SK-N-SH (cell line): ENCODE measurements at regions not wholly inside any gene's neighbourhood (a gene's known extent, or its start where the extent isn't known, plus 50 kb on each side); places are given as distances from the start of the nearest gene placed in this dataset.

Experiments used
- CTCF ChIA-PET: fragments of 300-600, 350-600 bp; formaldehyde crosslinking; extraction: SDS; loops from one replicate; lab custom pipeline; 2021; lab: Yijun Ruan, JAX
- POLR2A ChIA-PET: fragments of 350-600 bp; sonication (Branson Sonifier 250); formaldehyde crosslinking; extraction: SDS; loops from one replicate; lab custom pipeline; 2020; ENCODE audit warnings: antibody characterized with exemption, inconsistent platforms; lab: Yijun Ruan, JAX
- DNase-seq: peaks from one replicate; pipeline ENCODE4 v3.0.0; 2012
- H2AFZ ChIP-seq: fragments of 200-600 bp; sonication (generic); 2 replicates; pipeline ENCODE4 v1.8.1; 2016; ENCODE audit warnings: antibody characterized with exemption, mild to moderate bottlenecking, low read depth
- H3F3A ChIP-seq: fragments of 200-600 bp; sonication (generic); replicated peaks from 2 replicates; pipeline ENCODE3; 2016; ENCODE audit warnings: antibody characterized with exemption, mild to moderate bottlenecking; ENCODE audit not compliant: insufficient read depth
- H3K27ac ChIP-seq, 2 experiments: fragments of 200-500 bp in 1 of 2; fragments of 200-600 bp in 1 of 2; sonication (Bioruptor generic) in 1 of 2; sonication (generic), shearing (Covaris generic) in 1 of 2; 2 replicates each; pipeline versions ENCODE4 v1.5.1 to v1.6.1; 2014 to 2016; ENCODE audit warnings: low read depth in 2 of 2, inconsistent platforms in 1 of 2, low read length in 1 of 2, mild to moderate bottlenecking in 1 of 2, mixed read lengths in 1 of 2
- H3K27me3 ChIP-seq: fragments of 200-600 bp; sonication (generic), shearing (Covaris generic); 2 replicates; pipeline ENCODE4 v1.6.1; 2016; ENCODE audit warnings: mixed run types; ENCODE audit not compliant: insufficient read depth
- H3K36me3 ChIP-seq, 2 experiments: fragments of 200-500 bp in 1 of 2; fragments of 200-600 bp in 1 of 2; sonication (Bioruptor generic) in 1 of 2; sonication (generic) in 1 of 2; replicated peaks in 1 of 2; 2 replicates each; pipeline versions ENCODE3 to v1.5.1; 2014 to 2016; ENCODE audit warnings: low read length in 1 of 2, mild to moderate bottlenecking in 1 of 2; ENCODE audit not compliant: insufficient read depth in 2 of 2, control insufficient read depth in 1 of 2
- H3K4me1 ChIP-seq, 2 experiments: fragments of 200-500 bp in 1 of 2; fragments of 200-600 bp in 1 of 2; sonication (Bioruptor generic) in 1 of 2; sonication (generic), shearing (Covaris generic) in 1 of 2; 2 replicates each; pipeline versions ENCODE4 v1.5.1 to v1.6.1; 2014 to 2016; ENCODE audit warnings: low read depth in 1 of 2, low read length in 1 of 2, mixed run types in 1 of 2; ENCODE audit not compliant: insufficient read depth in 2 of 2, control insufficient read depth in 1 of 2
- H3K4me2 ChIP-seq: fragments of 200-600 bp; sonication (generic), shearing (Covaris generic); 2 replicates; pipeline ENCODE4 v1.6.1; 2017; ENCODE audit warnings: mixed run types
- H3K4me3 ChIP-seq, 2 experiments: fragments of 200-500 bp in 1 of 2; fragments of 200-600 bp in 1 of 2; sonication (Bioruptor generic) in 1 of 2; sonication (generic), shearing (Covaris generic) in 1 of 2; 2 replicates each; pipeline versions ENCODE4 v1.5.1 to v1.8.1; 2014 to 2016; ENCODE audit warnings: low read depth in 2 of 2, inconsistent platforms in 1 of 2, low read length in 1 of 2, mild to moderate bottlenecking in 1 of 2, mixed read lengths in 1 of 2, moderate library complexity in 1 of 2
- H3K79me2 ChIP-seq: fragments of 200-600 bp; sonication (generic); 2 replicates; pipeline ENCODE4 v1.8.1; 2017; ENCODE audit warnings: mild to moderate bottlenecking; ENCODE audit not compliant: insufficient read depth
- H3K9ac ChIP-seq: fragments of 200-600 bp; sonication (generic); 2 replicates; pipeline ENCODE4 v1.6.1; 2017; ENCODE audit warnings: mixed run types
- H3K9me2 ChIP-seq: fragments of 200-600 bp; sonication (generic); 2 replicates; pipeline ENCODE4 v1.6.1; 2017; ENCODE audit warnings: mixed run types
- H3K9me3 ChIP-seq: fragments of 200-600 bp; sonication (generic); 2 replicates; pipeline ENCODE4 v1.6.1; 2017; ENCODE audit warnings: mixed run types, mild to moderate bottlenecking, moderate library complexity
- H4K20me1 ChIP-seq: fragments of 200-600 bp; sonication (generic); 2 replicates; pipeline ENCODE4 v1.6.1; 2017; ENCODE audit warnings: mild to moderate bottlenecking, mixed run types; ENCODE audit not compliant: insufficient read depth
- CTCF ChIP-seq: fragments of 200-600 bp; sonication (generic); IDR thresholded peaks from 2 replicates; pipeline ENCODE4 v1.6.1; 2017; ENCODE audit warnings: antibody characterized with exemption, mild to moderate bottlenecking, moderate library complexity
- ELF1 ChIP-seq: IDR thresholded peaks from 2 replicates; pipeline ENCODE4 v1.4.0; 2012
- EP300 ChIP-seq, 2 experiments: IDR thresholded peaks; 2 replicates each; pipeline versions ENCODE4 v1.4.0 to v1.6.1; 2012; ENCODE audit warnings: borderline replicate concordance in 1 of 2, low read depth in 1 of 2, low read length in 1 of 2
- FOSL2 ChIP-seq: IDR thresholded peaks from 2 replicates; pipeline ENCODE4 v1.4.0; 2012; ENCODE audit warnings: low read depth, mild to moderate bottlenecking, moderate library complexity, borderline replicate concordance
- FOXJ3 ChIP-seq: sonication (generic); formaldehyde crosslinking; IDR thresholded peaks from 2 replicates; pipeline ENCODE4 v1.5.1; 2020; ENCODE audit warnings: mild to moderate bottlenecking, missing genetic modification reagents
- GABPA ChIP-seq: IDR thresholded peaks from 2 replicates; pipeline ENCODE4 v1.4.0; 2012; ENCODE audit warnings: low read depth, mild to moderate bottlenecking
- JUND ChIP-seq: IDR thresholded peaks from 2 replicates; pipeline ENCODE4 v1.4.0; 2012
- MEF2A ChIP-seq: IDR thresholded peaks from 2 replicates; pipeline ENCODE4 v1.4.0; 2012; ENCODE audit warnings: low read depth, borderline replicate concordance
- MXI1 ChIP-seq: IDR thresholded peaks from 2 replicates; pipeline ENCODE4 v1.6.1; 2012; ENCODE audit warnings: mild to moderate bottlenecking, low read depth, low read length, improper control_type of control experiment
- NFIC ChIP-seq: IDR thresholded peaks from 2 replicates; pipeline ENCODE4 v1.4.0; 2012; ENCODE audit warnings: borderline replicate concordance
- NRF1 ChIP-seq: IDR thresholded peaks from 2 replicates; pipeline ENCODE4 v1.6.1; 2012; ENCODE audit warnings: low read depth, mild to moderate bottlenecking, low read length
- PBX3 ChIP-seq: IDR thresholded peaks from 2 replicates; pipeline ENCODE4; 2012
- RAD21 ChIP-seq: IDR thresholded peaks from 2 replicates; pipeline ENCODE4 v1.6.1; 2012; ENCODE audit warnings: mild to moderate bottlenecking, low read length
- RFX5 ChIP-seq: IDR thresholded peaks from 2 replicates; pipeline ENCODE4 v1.6.1; 2012; ENCODE audit warnings: mild to moderate bottlenecking, improper control_type of control experiment, low read length
- RXRA ChIP-seq: IDR thresholded peaks from 2 replicates; pipeline ENCODE4 v1.4.0; 2012; ENCODE audit warnings: low read depth, mild to moderate bottlenecking, borderline replicate concordance
- SMC3 ChIP-seq: IDR thresholded peaks from 2 replicates; pipeline ENCODE4 v1.6.1; 2012; ENCODE audit warnings: low read depth, low read length, improper control_type of control experiment
- TAF1 ChIP-seq: IDR thresholded peaks from 2 replicates; pipeline ENCODE4 v1.6.1; 2012; ENCODE audit warnings: low read depth, mild to moderate bottlenecking, low read length, moderate library complexity, borderline replicate concordance
- TCF12 ChIP-seq: IDR thresholded peaks from 2 replicates; pipeline ENCODE4 v1.4.0; 2012
- ZBTB33 ChIP-seq: IDR thresholded peaks from 2 replicates; pipeline ENCODE4 v1.4.0; 2012; ENCODE audit warnings: low read depth, borderline replicate concordance
- WGBS: methylation state at CpG from one replicate; pipeline ENCODE4 v1.1.6; 2017; ENCODE audit warnings: low lambda C conversion rate; 5-methylcytosine and 5-hydroxymethylcytosine counted together

GRCh38 chr5:82349652-82350051 lies 71.5 kb upstream of the RPS23 start:
- H3K27me3 ChIP-seq = no peaks in the 10 kb centered on the region
- H2AFZ ChIP-seq = no peak overlapping the region
- no peaks in the 10 kb centered on the region for H3K36me3 ChIP-seq
- H3K9ac ChIP-seq = no peak overlapping the region
- TF ChIP-seq CTCF (peak; percentile 58), SMC3 (peak; percentile 7; the same call in 1 of the 2 replicates), RAD21 (peak; percentile 15; the same call in 1 of the 2 replicates), FOSL2 (no peak; the same call in 1 of the 2 replicates)
- TF ChIP-seq, all 33 proteins: peak for 3
- Histone ChIP-seq H4K20me1 (no peaks in the 10 kb centered on the region), H3F3A (no peaks in the 10 kb centered on the region), H3K79me2 (no peaks in the 10 kb centered on the region), H3K4me2 (no peak overlapping the region), H3K4me3 (no peak overlapping the region), H3K9me3 (no peaks in the 10 kb centered on the region), H3K27ac (no peak overlapping the region), H3K9me2 (no peaks in the 10 kb centered on the region), H3K4me1 (peaks cover 10 to 14% of the 10 kb centered on the region in 2 experiments; a peak in 1 of 4 replicates)
- CTCF ChIA-PET = interaction anchor here (0.8 to 5.7 kb wide), 13 partner anchors 13 to 1259 kb away, joined by 3 to 51 read pairs (median 5); partner anchors contain the start of gene VCAN
- POLR2A ChIA-PET = no interaction called here
- DNase-seq = peak; percentile 22
- 82% methylated on average over 4 of the region's 4 CpGs for WGBS

- Histone ChIP-seq H3K9me2 (no peaks in the 10 kb centered on the region), H3K4me1 (peaks cover 10 to 14% of the 10 kb centered on the region in 2 experiments; a peak in 1 of 4 replicates), H3K36me3 (no peaks in the 10 kb centered on the region), H3K9ac (no peak overlapping the region), H3K9me3 (no peaks in the 10 kb centered on the region), H3K27me3 (no peaks in the 10 kb centered on the region), H3K79me2 (no peaks in the 10 kb centered on the region), H3K27ac (no peak overlapping the region), H4K20me1 (no peaks in the 10 kb centered on the region), H3K4me3 (no peak overlapping the region), H3F3A (no peaks in the 10 kb centered on the region), H3K4me2 (no peak overlapping the region), H2AFZ (peak overlapping the region; percentile 18; the same call in 1 of the 2 replicates)
- ChIA-PET POLR2A (no interaction called here), CTCF (interaction anchor here (0.7 to 5.7 kb wide), 8 partner anchors 16 to 1213 kb away, joined by 3 to 51 read pairs (median 6); no protein-coding TSS in a partner anchor)
- no peak for DNase-seq
- 87% methylated on average over 3 of the region's 4 CpGs for WGBS
- TF ChIP-seq TCF12 = no peak
- TF ChIP-seq MXI1 = no peak
- TF ChIP-seq JUND = no peak
- no peak for TF ChIP-seq GABPA
- no peak for TF ChIP-seq RXRA
- TF ChIP-seq ZBTB33 = no peak
- no peak for TF ChIP-seq PBX3
- no peak for TF ChIP-seq CTCF
- TF ChIP-seq MEF2A = no peak
- TF ChIP-seq NFIC = no peak
- TF ChIP-seq TAF1 = no peak
- no peak for TF ChIP-seq EP300 (IDR thresholded peaks at IDR 0.05; ENCODE audit: borderline replicate concordance in 1 of 2, low read depth in 1 of 2, low read length in 1 of 2)
- TF ChIP-seq SMC3 = no peak
- no peak for TF ChIP-seq RFX5
- no peak for TF ChIP-seq RAD21
- no peak for TF ChIP-seq NRF1
- no peak for TF ChIP-seq FOSL2
- no peak for TF ChIP-seq FOXJ3
- TF ChIP-seq ELF1 = no peak
These were observed 70.8 kb upstream of the RPS23 start for GRCh38 chr5:82348784-82349425.
